K562 (cell line): ENCODE measurements at regions not wholly inside any gene's neighbourhood (a gene's known extent, or its start where the extent isn't known, plus 50 kb on each side); places are given as distances from the start of the nearest gene placed in this dataset.

Experiments
- ATAC-seq: fragments of 200-7000 bp; cut with Tn5 transposase; 3 replicates; pipeline ENCODE4 v1.9.1; 2020; ENCODE audit warnings: moderate library complexity
- BruUV-seq: library from RNA; stranded (reverse); fragments of 400-500 nt; replicated peaks from 2 replicates; lab custom pipeline; 2021; lab: Mats Ljungman, UMichigan
- CTCF ChIA-PET: fragments of 300-600 bp; formaldehyde crosslinking; extraction: SDS; loops from one replicate; lab custom pipeline; 2021; ENCODE audit warnings: low intra/inter-chr PET ratio; lab: Yijun Ruan, JAX
- POLR2A ChIA-PET: fragments of 300-600, 350-650 bp; sonication (Branson Sonifier 250); formaldehyde crosslinking; extraction: SDS; loops from one replicate; lab custom pipeline; 2021; ENCODE audit warnings: antibody characterized with exemption, inconsistent platforms; lab: Yijun Ruan, JAX
- DNase-seq, 4 experiments: peaks; one replicate each; pipeline versions ENCODE4 v3.0.0 to v3.0.0-alpha.2; 2011 to 2018; ENCODE audit warnings: low spot score in 3 of 4, mixed read lengths in 3 of 4; ENCODE audit errors: extremely low read depth in 1 of 4
- FAIRE-seq: peaks from 2 replicates; lab custom pipeline; 2011; peaks lifted over from hg19 to GRCh38; lab: Jason Lieb, UNC
- H2AFZ ChIP-seq: 2 replicates; pipeline ENCODE4 v1.6.0; 2011; ENCODE audit warnings: low read depth, low read length, control low read depth, inconsistent platforms
- H3K27ac ChIP-seq: fragments of 200-600 bp; 3 replicates; pipeline ENCODE4 v1.8.0; 2011; ENCODE audit warnings: low read depth, mild to moderate bottlenecking, control low read depth, inconsistent platforms, low read length, moderate library complexity, mixed read lengths; ENCODE audit errors: extremely low read depth
- H3K27me3 ChIP-seq, 2 experiments: fragments of 300-600 bp in 1 of 2; 2 replicates in 1 of 2; 3 replicates in 1 of 2; pipeline versions ENCODE4 v1.6.0 to v1.8.0; 2011; ENCODE audit warnings: inconsistent platforms in 2 of 2, low read length in 2 of 2, mild to moderate bottlenecking in 1 of 2, mixed read lengths in 1 of 2, moderate library complexity in 1 of 2; ENCODE audit not compliant: control insufficient read depth in 2 of 2, insufficient read depth in 2 of 2
- H3K36me3 ChIP-seq: fragments of 300-600 bp; 3 replicates; pipeline ENCODE4 v1.8.0; 2011; ENCODE audit warnings: mild to moderate bottlenecking, low read length, inconsistent platforms; ENCODE audit not compliant: control insufficient read depth, insufficient read depth
- H3K4me1 ChIP-seq, 2 experiments: fragments of 200-600 bp in 1 of 2; replicated peaks in 1 of 2; 2 replicates in 1 of 2; 3 replicates in 1 of 2; pipeline versions ENCODE4 v1.5.1 to v1.8.0; 2011; ENCODE audit warnings: inconsistent platforms in 2 of 2, low read length in 2 of 2, mild to moderate bottlenecking in 1 of 2, mixed read lengths in 1 of 2, moderate library complexity in 1 of 2; ENCODE audit not compliant: control insufficient read depth in 2 of 2, insufficient read depth in 2 of 2
- H3K4me2 ChIP-seq: 2 replicates; pipeline ENCODE4 v1.6.1; 2011; ENCODE audit warnings: low read length, control low read depth, inconsistent platforms, mixed read lengths; ENCODE audit not compliant: insufficient read depth
- H3K4me3 ChIP-seq: fragments of 200-600 bp; sonication (generic), shearing (Covaris generic); 2 replicates; pipeline ENCODE4 v1.5.1; 2016; ENCODE audit warnings: control low read depth, inconsistent platforms
- H3K79me2 ChIP-seq: fragments of 200-600 bp; 3 replicates; pipeline ENCODE4 v1.8.0; 2011; ENCODE audit warnings: low read length, inconsistent platforms; ENCODE audit not compliant: control insufficient read depth, insufficient read depth
- H3K9ac ChIP-seq, 2 experiments: 2 replicates each; pipeline versions ENCODE4 v1.6.0 to v1.6.1; 2011; ENCODE audit warnings: low read depth in 2 of 2, low read length in 2 of 2, control low read depth in 1 of 2, inconsistent platforms in 1 of 2, mild to moderate bottlenecking in 1 of 2, mixed read lengths in 1 of 2; ENCODE audit not compliant: insufficient read depth in 1 of 2
- H3K9me1 ChIP-seq: one replicate; pipeline ENCODE4 v1.6.0; 2011; ENCODE audit warnings: inconsistent platforms, mild to moderate bottlenecking, low read length, moderate library complexity; ENCODE audit not compliant: control insufficient read depth, insufficient read depth
- H3K9me3 ChIP-seq: replicated peaks from 2 replicates; pipeline ENCODE4 v1.5.1; 2011; ENCODE audit warnings: low read depth, low read length, inconsistent platforms; ENCODE audit not compliant: control insufficient read depth, insufficient read depth
- H4K20me1 ChIP-seq: replicated peaks from 2 replicates; pipeline ENCODE4 v1.6.1; 2011; ENCODE audit warnings: low read length, inconsistent platforms, mixed read lengths; ENCODE audit not compliant: control insufficient read depth, insufficient read depth
- ARID3A ChIP-seq: IDR thresholded peaks from 2 replicates; pipeline ENCODE4 v1.6.1; 2012; ENCODE audit warnings: low read depth, low read length, improper control_type of control experiment, borderline replicate concordance
- BHLHE40 ChIP-seq: IDR thresholded peaks from 2 replicates; pipeline ENCODE4 v1.6.1; 2011; ENCODE audit warnings: low read length, improper control_type of control experiment
- E4F1 ChIP-seq: fragments of 250-450 bp; sonication (Bioruptor Pico); IDR thresholded peaks from 2 replicates; pipeline ENCODE4 v1.5.0; 2021; ENCODE audit warnings: mild to moderate bottlenecking, borderline replicate concordance
- ESRRB ChIP-seq: fragments of 250-450 bp; sonication (Bioruptor Pico); IDR thresholded peaks from 2 replicates; pipeline ENCODE4 v1.5.0; 2020; ENCODE audit warnings: mild to moderate bottlenecking, moderate library complexity, borderline replicate concordance
- GATAD2B ChIP-seq: fragments of 450-650 bp; IDR thresholded peaks from 2 replicates; pipeline ENCODE4 v1.6.1; 2017; ENCODE audit warnings: mild to moderate bottlenecking, borderline replicate concordance
- HCFC1 ChIP-seq: IDR thresholded peaks from 2 replicates; pipeline ENCODE4 v1.6.1; 2012; ENCODE audit warnings: low read depth, low read length, improper control_type of control experiment
- L3MBTL2 ChIP-seq: fragments of 450-650 bp; IDR thresholded peaks from 2 replicates; pipeline ENCODE4 v1.6.1; 2016; ENCODE audit warnings: mild to moderate bottlenecking, moderate library complexity
- MXI1 ChIP-seq: IDR thresholded peaks from 2 replicates; pipeline ENCODE4 v1.6.1; 2011; ENCODE audit warnings: low read depth, mild to moderate bottlenecking, improper control_type of control experiment, low read length
- NELFE ChIP-seq: IDR thresholded peaks from 2 replicates; pipeline ENCODE4 v1.6.1; 2011; ENCODE audit warnings: mild to moderate bottlenecking; ENCODE audit not compliant: insufficient read depth, insufficient read length
- PHB2 ChIP-seq: fragments of 450-650 bp; IDR thresholded peaks from 2 replicates; pipeline ENCODE4 v1.6.1; 2017; ENCODE audit warnings: low read depth
- POLR3G ChIP-seq: IDR thresholded peaks from 2 replicates; pipeline ENCODE4 v1.6.1; 2011; ENCODE audit not compliant: insufficient read length, insufficient replicate concordance; ENCODE audit errors: extremely low read depth
- ZBED1 ChIP-seq: IDR thresholded peaks from 2 replicates; pipeline ENCODE4 v1.6.1; 2014
- ZFP30 ChIP-seq: fragments of 250-450 bp; sonication (Bioruptor Pico); IDR thresholded peaks from 2 replicates; pipeline ENCODE4 v1.8.0; 2022; ENCODE audit warnings: moderate library complexity, mild to moderate bottlenecking, inconsistent platforms, borderline replicate concordance
- ZNF282 ChIP-seq: sonication (generic); formaldehyde crosslinking; IDR thresholded peaks from 2 replicates; pipeline ENCODE4 v1.8.1; 2023; ENCODE audit warnings: missing genetic modification reagents
- ZNF316 ChIP-seq: fragments of 450-650 bp; IDR thresholded peaks from 2 replicates; pipeline ENCODE4 v1.6.1; 2016
- WGBS: fragments of 100-300 bp; shearing (Covaris generic); methylation state at CpG from one replicate; pipeline ENCODE4 v1.1.6; 2016; ENCODE audit warnings: low coverage, mixed read lengths; ENCODE audit not compliant: insufficient coverage; ENCODE audit errors: missing lambda C conversion rate; 5-methylcytosine and 5-hydroxymethylcytosine counted together
- in situ Hi-C: fragments of 300-500 bp; cut with MboI; formaldehyde crosslinking; loops from 4 replicates; pipeline ENCODE4 v1.15.0; 2018; ENCODE audit warnings: inconsistent platforms, mixed read lengths
- intact Hi-C: fragments of 100-400 bp; cut with micrococcal nuclease; formaldehyde crosslinking; loops from 2 replicates; pipeline ENCODE4 v1.14.2; 2022
- TF ChIP-seq, protein P1 (sequence below): sonication (generic); formaldehyde crosslinking; IDR thresholded peaks from 2 replicates; pipeline ENCODE4 v1.4.0; 2020; ENCODE audit warnings: mild to moderate bottlenecking, missing genetic modification reagents

DNA sequence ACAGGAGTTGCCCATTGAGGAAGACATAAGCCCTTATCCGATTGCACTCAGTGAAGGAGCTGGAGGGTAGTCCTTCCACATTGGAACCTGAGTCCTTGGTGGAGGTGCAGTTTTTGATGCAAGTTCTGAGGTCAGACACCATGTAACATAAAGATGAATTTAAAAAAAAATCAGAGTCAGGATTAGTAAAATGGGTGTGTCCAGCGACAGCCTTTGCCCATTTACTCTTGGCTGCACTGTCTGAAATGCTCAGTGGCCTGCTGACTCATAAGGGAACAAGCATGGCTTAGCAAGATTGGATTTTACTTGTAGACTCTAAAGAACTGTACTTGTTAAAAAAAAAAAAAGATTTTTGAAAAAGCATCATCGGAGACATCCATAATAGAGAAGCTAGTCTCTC is 241.1 kb upstream of the TOPAZ1 start (continued):
- TF ChIP-seq E4F1 = no peak

GRCh38 chr3:44001072-44001471 is 240.6 kb upstream of the TOPAZ1 start:
- Histone ChIP-seq H3K27me3 (peaks cover 25 to 36% of the 10 kb centered on the region in 2 experiments), H2AFZ (no peak overlapping the region), H3K9ac (no peak overlapping the region), H3K4me2 (no peak overlapping the region), H4K20me1 (no peaks in the 10 kb centered on the region), H3K36me3 (no peaks in the 10 kb centered on the region), H3K27ac (no peak overlapping the region), H3K9me3 (no peaks in the 10 kb centered on the region), H3K79me2 (no peaks in the 10 kb centered on the region), H3K4me3 (no peak overlapping the region), H3K4me1 (peaks cover 0 to 19% of the 10 kb centered on the region in 2 experiments; a peak in 2 of 5 replicates), H3K9me1 (no peaks in the 10 kb centered on the region)
- WGBS = 0% methylated on average over 3 of the region's 3 CpGs
- ATAC-seq (no peak), DNase-seq (no peak), FAIRE-seq (no peak)
- POLR2A ChIA-PET = interaction anchor here (0.6 to 1.9 kb wide), 3 partner anchors 12 to 178 kb away, joined by 3 to 5 read pairs (median 3); no protein-coding TSS in a partner anchor
- TF ChIP-seq BHLHE40 (no peak), ARID3A (no peak), MXI1 (no peak), POLR3G (no peak), ZBED1 (no peak), ZNF282 (no peak), NELFE (no peak), PHB2 (no peak), L3MBTL2 (no peak), ZNF316 (no peak), ESRRB (CRISPR knock-in tag) (no peak), ZFP30 (CRISPR knock-in tag) (no peak), GATAD2B (no peak), HCFC1 (no peak)
- TF ChIP-seq, protein P1, sequence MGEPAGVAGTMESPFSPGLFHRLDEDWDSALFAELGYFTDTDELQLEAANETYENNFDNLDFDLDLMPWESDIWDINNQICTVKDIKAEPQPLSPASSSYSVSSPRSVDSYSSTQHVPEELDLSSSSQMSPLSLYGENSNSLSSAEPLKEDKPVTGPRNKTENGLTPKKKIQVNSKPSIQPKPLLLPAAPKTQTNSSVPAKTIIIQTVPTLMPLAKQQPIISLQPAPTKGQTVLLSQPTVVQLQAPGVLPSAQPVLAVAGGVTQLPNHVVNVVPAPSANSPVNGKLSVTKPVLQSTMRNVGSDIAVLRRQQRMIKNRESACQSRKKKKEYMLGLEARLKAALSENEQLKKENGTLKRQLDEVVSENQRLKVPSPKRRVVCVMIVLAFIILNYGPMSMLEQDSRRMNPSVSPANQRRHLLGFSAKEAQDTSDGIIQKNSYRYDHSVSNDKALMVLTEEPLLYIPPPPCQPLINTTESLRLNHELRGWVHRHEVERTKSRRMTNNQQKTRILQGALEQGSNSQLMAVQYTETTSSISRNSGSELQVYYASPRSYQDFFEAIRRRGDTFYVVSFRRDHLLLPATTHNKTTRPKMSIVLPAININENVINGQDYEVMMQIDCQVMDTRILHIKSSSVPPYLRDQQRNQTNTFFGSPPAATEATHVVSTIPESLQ = no peak
- CTCF ChIA-PET = no interaction called here
- intact Hi-C loops = no loop called here
- no TSS peak for BruUV-seq
- in situ Hi-C loops = no loop called here
